Stimulated activated CD8-positive, alpha-beta memory T cell treated with anti-CD3 and anti-CD28 coated beads, Interleukin-4, amount 100 ng/mL, for 1 hour (primary cell): ENCODE measurements at regions not wholly inside any gene's neighbourhood (a gene's known extent, or its start where the extent isn't known, plus 50 kb on each side); places are given as distances from the start of the nearest gene placed in this dataset.

Experiments used
- DNase-seq, 2 donors: peaks; one replicate each; pipeline ENCODE4 v3.0.0-alpha.2; 2020; ENCODE audit warnings: low read depth in 2 of 2, low spot score in 1 of 2

DNA sequence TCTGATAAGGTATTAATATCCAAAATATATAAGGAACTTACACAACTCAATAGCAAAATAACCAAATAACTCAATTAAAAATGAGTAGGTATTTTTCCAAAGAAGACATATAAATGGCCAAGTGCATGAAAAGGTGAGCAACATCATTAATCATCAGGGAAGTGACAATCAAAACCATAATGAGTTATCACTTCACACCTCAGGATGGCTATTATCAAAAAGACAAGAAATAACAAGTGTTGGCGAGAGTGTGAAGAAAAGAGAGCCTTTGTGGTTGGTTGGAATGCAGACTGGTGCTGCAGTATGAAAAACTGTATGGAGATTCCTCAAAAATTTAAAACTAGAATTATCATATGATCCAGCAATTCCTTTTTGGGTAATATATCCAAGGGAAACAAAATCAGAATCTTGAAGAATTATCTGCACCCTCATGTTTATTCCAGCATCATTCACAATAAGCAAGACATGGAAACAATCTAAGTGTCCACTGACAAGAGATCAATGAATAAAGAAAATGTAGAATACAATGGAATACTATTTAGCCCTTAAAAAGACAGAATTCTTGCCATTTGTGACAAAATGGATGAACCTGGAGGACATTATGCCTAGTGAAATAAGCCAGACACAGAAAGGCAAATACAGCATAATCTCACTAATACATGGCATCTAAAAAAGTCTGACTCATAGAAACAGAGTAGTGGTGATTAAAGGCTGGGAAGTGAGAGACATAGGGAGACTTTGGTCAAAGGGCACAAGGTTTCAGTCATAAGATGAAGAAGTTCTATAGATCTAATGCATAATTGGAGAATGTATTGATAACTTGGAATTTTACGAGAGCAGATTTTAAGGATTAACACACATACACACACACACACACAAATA is 175.6 kb downstream of the FOXA2 start:
- DNase-seq, result no peak

DNA sequence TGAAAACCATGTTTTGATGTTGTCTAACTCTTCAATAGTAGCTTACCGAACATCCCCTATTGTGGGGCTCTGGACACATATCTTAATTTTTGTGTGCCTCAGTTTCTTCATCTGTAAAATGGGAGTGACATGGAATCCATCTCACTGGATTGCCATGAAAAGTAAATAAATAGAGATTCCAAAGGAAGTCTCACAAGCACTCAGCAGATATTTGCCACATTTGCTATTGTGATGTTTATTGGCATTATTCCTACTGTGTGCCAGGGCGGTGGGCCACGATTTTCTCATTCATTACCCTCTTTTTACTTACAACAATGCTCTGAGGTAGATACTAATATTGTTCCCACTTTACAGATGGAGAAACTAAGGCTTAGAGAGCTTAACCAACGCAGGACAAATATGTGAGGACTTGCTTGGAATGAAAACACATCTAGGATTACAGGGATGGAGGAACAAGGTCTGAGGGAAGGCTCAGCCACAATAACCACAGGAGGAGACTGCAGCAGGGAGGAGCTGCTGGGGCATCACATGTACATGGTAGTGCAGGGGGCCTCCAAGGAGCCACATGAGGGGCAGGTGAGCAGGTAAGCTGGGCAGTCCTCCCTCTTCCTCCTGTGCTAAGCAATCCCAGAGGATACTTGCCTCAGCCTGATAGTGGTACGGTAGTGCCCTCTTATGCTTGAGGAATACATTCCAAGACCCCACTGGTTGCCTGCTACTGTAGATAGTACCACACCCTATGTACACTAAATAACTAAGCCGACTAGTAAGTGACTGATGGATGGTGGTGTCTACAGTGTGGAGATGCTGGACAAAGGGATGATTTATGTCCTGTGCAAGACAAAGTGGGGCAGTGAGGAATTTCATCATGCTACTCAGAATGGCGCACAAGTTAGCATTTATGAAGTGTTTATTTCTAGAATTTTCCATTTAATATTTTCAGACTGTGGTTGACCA is 176.9 kb downstream of the FOXA2 start:
- DNase-seq, result no peak

DNA sequence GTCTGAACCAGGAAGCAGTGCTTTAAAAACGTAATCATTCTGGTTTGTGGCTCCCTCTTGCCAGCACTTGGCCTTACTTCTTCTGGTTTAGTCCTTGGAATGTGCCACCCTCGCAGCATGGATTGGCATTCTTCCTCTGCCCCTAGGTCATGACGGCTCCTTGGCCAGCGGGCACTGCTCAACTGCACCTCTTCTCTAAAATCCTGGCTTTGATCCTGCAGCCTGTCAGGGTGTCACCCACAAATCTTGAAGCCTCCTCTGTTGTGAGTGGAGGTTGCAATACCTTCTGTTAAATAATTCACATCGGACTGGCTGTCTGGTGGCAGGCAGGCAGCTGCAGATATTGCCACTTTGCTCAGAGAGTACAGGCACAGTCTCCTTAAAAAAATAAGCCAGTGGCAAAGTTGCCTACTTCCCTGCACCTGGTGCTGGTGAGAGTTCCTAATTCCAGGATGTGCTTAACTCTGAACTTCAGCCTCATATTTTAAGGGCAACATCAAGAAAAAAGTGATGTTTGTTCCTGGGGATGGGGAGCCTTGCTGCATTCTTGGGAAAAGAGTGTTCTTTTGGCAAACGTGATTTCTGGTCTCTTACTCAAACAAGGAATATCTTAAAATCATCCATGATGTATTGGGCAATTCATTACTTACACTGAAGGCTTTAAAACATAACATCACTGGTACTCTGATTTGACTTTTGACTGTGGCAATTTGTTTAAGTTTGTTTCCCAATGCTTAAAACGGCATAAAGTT is 179.8 kb downstream of the FOXA2 start:
- no peak for DNase-seq

DNA sequence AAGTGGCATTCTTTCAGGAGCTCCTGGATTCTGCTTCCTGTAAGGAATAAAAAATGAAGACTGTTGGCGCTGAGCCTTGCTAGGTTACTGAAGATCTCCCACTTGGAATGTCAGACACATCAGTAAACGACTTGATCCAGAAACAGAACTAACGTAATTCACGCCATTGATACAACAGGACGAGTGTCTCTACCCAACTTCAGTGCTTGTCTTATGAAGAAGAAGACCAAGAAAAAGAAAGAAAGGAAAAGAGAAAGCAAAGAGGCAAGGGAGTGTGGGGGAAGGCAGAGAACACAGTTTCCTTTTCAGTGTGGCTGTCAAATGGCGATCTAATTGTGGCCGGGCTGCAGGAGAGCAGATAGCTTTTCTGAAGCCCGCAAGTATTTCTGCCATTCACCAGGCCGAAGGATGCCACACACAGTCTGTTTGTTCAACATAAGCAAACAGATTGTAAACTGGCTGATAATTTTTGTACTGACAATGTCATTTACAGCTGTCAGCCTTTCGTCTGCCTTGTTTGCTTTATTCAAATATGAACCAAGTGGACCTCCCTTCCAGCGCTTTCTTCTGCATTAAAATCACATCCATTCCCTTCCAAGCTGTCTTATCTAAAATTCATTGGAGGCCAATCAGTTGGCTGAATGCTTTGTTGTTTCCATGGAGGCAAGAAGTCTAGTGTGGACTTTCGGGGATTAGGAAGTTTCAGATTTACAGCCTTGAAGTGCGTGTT is 180.6 kb downstream of the FOXA2 start:
- DNase-seq, result no peak

DNA sequence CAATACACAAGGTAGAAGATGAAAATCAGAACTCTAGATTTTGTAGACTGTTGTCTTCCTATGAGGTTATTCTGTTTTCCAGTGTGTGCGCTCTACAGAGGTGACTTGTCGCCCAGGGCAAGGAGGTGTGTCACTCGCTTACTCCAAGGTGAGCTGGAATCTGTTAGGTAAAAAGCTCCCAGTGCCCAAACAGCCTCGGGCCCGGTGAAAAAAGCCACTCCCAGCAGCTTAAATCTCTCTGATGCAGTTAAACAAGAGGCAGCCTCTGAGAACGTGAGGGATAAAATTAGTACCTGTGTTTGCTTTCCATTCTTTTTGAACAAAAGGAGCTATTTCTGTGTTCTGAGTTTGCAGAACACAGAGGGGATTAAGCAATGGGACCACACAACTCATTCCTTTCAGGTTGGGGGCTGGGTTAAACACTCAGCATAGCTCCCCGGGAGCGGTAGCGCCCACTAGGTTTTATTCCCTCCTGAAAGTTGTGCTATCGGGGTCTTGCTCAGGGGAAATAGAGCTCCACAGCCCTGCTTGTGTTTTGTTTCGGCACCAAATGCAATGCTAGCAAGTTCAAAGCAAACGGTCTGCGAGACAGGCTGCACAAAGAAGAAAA is 181.2 kb downstream of the FOXA2 start:
- no peak for DNase-seq

DNA sequence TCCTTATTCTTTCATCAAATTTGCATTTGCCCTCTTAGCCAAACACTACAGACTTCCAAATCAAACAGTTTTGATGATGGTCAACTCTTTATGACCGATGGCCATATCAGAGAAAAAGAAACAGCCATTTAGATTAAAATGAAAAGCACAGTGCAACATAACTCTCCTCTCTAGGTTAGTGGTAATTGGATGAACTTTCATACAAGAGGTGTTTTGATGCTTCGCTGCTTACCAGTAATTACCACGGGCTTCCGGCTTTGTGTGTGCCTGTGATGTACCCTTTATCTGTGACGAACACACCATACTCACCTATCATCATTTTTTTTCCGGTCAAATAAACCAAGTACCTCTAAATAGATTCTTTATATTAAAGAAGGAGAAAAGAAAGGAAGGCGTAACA is 181.8 kb downstream of the FOXA2 start:
- DNase-seq, result no peak

DNA sequence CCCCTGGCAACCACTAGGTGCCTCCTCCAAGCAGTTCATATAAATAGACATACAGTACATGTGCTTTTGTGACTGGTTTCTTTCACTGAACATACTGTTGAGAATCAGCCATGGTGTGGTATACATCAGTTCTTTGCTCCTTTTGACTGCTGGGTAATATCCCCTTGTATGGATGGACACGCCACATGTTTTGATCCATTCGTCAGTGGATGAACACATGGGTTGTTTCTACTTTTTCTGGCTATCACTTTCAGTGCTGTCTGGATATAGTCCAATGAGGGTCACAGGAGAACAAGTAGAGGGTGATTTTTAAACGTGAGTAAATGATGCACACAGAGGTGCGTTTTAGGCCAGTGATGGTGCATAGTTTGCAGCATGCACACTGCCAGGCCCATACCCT is 183.9 kb downstream of the FOXA2 start:
- no peak for DNase-seq

DNA sequence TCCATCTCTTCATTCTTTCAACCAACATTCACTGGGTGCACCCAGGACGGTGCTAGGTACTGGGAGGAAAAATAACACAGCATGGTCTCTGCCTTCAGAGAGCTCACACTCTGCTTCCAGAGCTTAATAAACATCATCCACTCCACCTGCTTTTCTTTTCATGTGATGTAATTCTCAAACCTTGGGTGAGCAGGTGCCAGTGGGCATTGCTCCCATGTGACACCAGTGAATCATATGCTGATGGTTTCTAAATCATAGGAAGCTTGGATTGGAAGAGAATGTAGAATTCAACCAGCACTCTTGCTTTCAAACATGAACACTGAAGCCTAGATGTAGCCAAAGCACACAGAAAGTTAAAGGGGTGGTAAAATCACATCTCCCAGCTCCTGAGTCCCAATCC is 189.8 kb downstream of the FOXA2 start:
- no peak for DNase-seq

DNA sequence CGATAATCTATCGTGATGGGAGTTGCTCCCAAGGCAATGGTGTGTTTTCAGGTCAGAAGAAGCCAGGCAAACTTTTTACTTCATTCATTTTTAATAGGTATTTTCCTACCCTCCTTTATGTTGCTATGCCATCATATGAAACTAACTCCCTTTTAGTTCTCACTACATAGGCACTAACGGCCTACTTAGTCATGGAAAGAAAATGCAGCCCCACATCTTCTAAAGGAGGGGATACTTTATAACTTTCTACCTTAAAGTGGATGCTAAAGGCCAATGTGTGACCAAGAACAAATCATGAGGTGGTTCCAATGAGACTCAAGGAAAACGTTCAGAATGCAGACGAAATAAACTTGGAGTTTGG is 193.8 kb downstream of the FOXA2 start:
- no peak for DNase-seq

DNA sequence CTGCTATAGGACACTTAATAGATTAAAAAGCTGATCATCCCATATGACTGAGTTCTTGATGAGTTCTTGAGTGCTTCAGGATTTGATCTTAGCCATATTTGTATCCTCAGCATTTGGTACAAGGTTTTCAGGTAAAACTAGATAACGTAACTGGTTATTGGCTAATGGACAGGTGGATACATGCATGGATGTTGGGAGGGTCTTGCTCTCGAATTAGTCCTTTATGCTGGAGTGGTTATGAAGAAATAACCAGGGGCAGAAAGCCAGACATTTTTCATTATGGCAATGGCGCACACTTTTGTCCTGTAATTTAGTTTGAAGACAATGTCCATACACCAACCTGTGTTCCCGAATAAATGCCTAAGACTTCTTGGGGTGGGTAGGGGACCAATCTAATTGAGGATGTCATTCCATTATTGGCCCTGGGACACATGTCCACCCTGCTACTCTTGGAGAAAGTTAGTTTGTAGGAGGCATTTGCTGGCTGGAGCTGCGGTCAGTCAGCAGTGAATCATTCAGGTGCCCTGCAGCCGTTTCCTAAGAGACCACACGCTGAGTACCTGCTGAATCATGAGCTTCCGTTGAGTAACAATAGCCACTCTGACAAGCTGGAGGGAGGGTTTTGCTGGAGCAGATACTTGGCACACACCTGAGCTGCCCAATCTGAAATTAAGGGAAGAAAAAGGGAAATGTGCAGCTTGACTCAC is 194.4 kb downstream of the FOXA2 start:
- no peak for DNase-seq

DNA sequence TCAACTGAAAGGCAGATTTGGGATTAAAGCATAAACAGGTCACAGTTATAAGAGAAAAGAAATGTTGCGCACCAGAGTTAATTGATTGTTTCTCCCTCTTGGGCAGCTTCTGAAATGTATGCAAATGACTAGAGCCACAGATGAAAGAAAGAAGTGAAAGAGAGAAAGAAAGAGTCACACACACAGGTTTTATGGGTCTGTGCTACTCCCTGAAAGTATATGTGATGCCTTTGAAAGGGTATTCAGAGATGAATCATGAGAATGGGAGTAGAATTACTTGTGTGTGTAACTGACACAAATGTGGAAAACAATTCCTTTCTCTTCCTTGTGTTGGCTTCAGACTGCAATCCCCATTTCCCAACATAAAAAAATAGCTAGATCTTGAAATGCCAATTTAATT is 196.9 kb downstream of the FOXA2 start:
- DNase-seq, result no peak

DNA sequence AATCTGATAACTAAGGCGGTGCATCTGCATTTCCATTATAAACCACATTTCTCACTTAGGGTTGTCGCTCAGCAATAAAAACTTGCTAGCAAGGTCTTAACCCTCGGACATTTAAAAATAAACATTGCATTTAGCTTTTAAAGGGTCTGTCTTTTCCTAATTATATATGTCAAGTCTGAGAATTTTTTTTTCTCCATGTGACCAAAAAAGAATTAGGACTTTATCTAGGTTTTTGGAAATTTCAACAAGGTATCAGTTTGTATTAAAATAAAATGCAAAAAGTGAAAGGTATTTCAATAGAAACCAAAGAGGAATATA is 198.1 kb downstream of the FOXA2 start:
- DNase-seq, result no peak

DNA sequence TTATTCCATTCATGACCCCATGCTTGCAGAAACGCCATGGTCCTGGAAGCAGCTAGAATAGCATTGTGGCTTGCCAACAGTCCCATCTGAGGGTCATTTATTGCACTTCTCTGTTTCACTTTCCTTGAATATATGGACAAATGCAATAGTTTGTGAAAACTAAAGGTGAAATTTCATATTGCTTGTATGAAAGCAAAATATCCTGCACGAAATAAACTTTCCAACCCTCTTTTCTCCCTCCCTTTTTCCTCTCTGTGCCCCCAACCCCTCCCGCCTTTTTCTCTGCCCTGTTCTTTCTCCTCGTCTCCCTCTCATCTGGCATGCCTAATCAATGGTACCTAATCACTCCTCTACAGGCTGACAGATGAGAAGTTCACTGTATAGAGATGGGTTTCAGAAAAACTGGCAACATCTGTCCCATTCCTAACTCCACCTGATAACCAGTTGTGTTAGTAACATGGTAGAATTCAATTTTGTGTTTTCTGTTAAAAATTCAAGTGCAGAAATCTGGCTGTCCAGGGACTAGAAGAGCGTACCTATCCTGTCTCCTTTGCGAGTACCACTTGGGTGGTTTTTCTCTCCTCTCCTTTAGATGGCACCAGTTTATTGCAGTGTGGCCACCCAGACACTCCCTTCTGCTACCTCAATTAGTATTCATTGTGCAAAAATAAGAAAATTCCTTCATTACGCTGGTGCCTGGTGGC is 198.6 kb downstream of the FOXA2 start:
- no peak for DNase-seq

DNA sequence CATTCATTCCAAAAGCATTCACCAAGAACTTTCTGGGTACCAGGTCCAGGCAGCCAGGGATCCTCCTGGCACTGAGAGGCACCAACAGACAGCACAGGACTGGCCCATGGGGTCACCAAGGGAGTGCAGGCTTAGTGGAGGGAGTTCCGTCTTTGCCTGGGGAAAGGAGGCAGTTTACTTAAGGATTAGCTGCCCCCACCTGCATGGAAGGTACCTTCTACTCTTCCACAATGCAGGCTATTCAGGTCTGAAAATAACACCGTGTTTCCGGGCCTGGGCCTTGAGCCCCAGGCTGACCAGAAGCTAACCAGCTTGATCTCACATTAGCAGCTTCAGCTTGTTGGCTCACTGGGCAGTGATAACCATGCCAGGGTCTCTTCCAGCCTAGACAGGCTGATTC is 199.4 kb downstream of the FOXA2 start:
- DNase-seq, result no peak

DNA sequence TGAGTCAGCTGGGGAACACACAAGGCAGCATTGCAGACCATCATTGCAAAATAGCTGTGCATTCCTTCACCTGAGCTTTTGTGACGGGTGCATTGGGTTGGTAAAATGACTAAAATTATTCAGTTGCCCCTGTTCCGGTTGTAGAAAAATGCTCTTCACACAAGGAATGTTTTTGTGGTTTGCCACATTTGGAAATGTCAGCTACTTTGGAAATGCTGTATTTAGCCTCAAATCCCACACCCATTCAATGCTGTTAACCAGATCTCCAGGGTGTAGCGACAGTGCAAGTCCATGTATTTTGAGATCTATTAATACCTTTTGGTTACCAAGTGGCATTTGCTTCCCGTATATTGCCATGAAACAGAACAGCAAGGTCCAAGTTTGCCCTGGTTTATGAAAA is 201.2 kb downstream of the FOXA2 start:
- no peak for DNase-seq

DNA sequence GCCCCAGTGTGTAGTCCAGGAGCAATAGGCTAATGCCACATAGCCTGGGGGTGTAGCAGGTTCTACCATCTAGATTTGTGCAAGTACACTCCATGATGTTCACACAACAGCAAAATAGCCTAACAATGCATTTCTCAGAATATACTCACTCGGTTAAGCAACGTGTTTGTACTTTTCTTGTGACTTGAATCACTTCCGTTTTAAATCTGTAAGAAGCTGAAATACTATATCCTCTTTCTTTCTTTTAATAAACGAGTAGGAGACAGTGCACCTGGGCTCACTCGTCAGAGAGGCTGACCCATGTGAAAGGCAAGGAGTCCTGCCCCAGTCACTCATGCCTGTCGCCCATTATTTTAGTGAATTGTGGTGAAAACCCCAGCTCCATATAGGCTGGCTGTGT is 201.6 kb downstream of the FOXA2 start:
- DNase-seq, result no peak

DNA sequence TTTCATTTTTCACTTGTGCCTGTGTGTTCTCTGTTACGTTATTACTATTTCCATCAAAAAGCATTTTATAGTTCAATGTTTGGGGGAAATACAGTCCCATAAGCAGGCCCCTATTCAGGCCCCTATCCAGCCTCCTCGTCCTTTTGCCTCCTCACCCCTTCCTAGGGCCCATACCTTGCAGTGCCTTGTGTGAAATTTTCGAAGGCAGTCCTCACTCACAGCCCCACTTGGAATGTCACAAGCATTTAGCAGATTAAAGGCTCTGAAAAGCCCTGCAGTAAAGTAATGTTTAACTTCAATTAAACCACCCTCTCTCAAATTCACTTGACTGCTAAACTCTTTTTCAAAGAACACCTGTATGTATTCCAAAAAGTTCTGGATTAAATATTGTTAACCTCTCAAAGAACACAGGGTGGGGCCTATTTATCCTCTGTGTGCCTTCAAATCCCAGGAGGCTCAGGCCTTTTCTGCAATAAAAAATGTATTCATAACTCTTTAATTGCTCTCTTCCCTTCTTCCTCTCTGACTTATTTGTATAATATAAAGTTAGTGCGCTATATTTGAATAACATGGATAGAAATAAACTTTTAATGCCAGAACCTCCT is 202.5 kb downstream of the FOXA2 start:
- DNase-seq, result no peak

DNA sequence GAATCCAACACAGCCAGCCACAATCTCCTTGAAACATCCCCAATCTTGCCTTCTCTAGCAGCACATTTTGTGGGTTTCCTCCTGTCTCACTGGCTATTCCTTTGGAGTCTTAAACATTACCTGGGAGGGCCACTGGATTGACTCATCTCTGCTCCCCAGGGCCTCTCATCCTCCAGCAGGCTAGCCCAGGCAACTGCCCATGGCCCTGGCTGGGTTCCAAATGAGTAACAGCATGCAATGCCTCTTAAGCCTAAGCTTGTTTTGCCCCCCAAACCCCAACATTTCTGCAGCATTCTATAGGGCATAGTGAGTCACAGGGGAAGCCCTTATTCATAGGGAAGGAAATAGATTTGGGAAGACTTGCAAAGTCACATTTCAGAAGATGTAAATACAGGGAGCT is 204.9 kb downstream of the FOXA2 start:
- no peak for DNase-seq
